Kidney (tissue), 13 donors: ENCODE measurements at regions not wholly inside any gene's neighbourhood (a gene's known extent, or its start where the extent isn't known, plus 50 kb on each side); places are given as distances from the start of the nearest gene placed in this dataset.

Experiments
- DNase-seq, 5 donors: peaks; one replicate each; pipeline ENCODE4 v3.0.0-alpha.2; 2013 to 2020
- FAIRE-seq: peaks from 2 replicates; lab custom pipeline; 2012; peaks lifted over from hg19 to GRCh38; lab: Jason Lieb, UNC
- H3K27ac ChIP-seq, 2 donors: one replicate each; pipeline ENCODE4 v1.7.0; 2013; ENCODE audit warnings: low read depth in 2 of 2, low read length in 2 of 2, inconsistent platforms in 1 of 2
- H3K27me3 ChIP-seq: one replicate; pipeline ENCODE4 v1.7.1; 2013; ENCODE audit warnings: low read length, inconsistent platforms; ENCODE audit not compliant: control insufficient read depth, insufficient read depth
- H3K36me3 ChIP-seq, 3 donors: one replicate each; pipeline versions ENCODE4 v1.7.0 to v1.7.1; 2013; ENCODE audit warnings: low read length in 3 of 3, control low read depth in 1 of 3, inconsistent platforms in 1 of 3; ENCODE audit not compliant: insufficient read depth in 3 of 3, control insufficient read depth in 2 of 3
- H3K4me1 ChIP-seq, 3 donors: one replicate each; pipeline versions ENCODE4 v1.7.0 to v1.7.1; 2013; ENCODE audit warnings: low read length in 3 of 3, inconsistent platforms in 1 of 3, low read depth in 1 of 3; ENCODE audit not compliant: control insufficient read depth in 2 of 3, insufficient read depth in 2 of 3
- H3K4me3 ChIP-seq, 3 donors: one replicate each; pipeline versions ENCODE4 v1.7.0 to v1.8.1; 2013; ENCODE audit warnings: low read length in 3 of 3, control low read depth in 1 of 3, inconsistent platforms in 1 of 3
- H3K9ac ChIP-seq, 3 donors: one replicate each; pipeline versions ENCODE4 v1.7.0 to v1.7.1; 2013; ENCODE audit warnings: low read length in 3 of 3, control low read depth in 1 of 3, inconsistent platforms in 1 of 3
- H3K9me3 ChIP-seq, 3 donors: one replicate each; pipeline versions ENCODE4 v1.7.0 to v1.7.1; 2013; ENCODE audit warnings: low read length in 3 of 3, control low read depth in 1 of 3, inconsistent platforms in 1 of 3; ENCODE audit not compliant: control insufficient read depth in 2 of 3, insufficient read depth in 1 of 3
- CTCF ChIP-seq: IDR thresholded peaks from 3 replicates; pipeline ENCODE4 v1.5.1; 2012; ENCODE audit warnings: mild to moderate bottlenecking, moderate library complexity, borderline replicate concordance; ENCODE audit not compliant: insufficient read depth; ENCODE audit errors: extremely low read depth
- intact Hi-C: fragments of 100-400 bp; cut with DNase I; formaldehyde crosslinking; loops from one replicate; pipeline ENCODE4 v1.11.1; 2022
- donor health status: control.
- donor health status: control.
- donor health status: control.
- donor health status: control.
- donor health status: control.
- donor health status: DM: yes; HTN: yes; CAD: no.
- donor health status: Normal renal cell carcinoma (clear cell type).

- H3K4me3 ChIP-seq: no peak overlapping the region
- DNase-seq (no peak), FAIRE-seq (no peak)
- no peaks in the 10 kb centered on the region for H3K4me1 ChIP-seq
- no peaks in the 10 kb centered on the region for H3K9me3 ChIP-seq
- intact Hi-C loops: no loop called here
- no peak overlapping the region for H3K27ac ChIP-seq
- H3K9ac ChIP-seq: no peak overlapping the region
- no peaks in the 10 kb centered on the region for H3K36me3 ChIP-seq
- no peaks in the 10 kb centered on the region for H3K27me3 ChIP-seq
- TF ChIP-seq CTCF: no peak
Observed at GRCh38 chr16:76835779-76836300, 355.1 kb upstream of the MON1B start.

- no peak for TF ChIP-seq CTCF
- Histone ChIP-seq H3K9me3 (no peaks in the 10 kb centered on the region), H3K9ac (no peak overlapping the region), H3K4me3 (no peak overlapping the region), H3K27me3 (no peaks in the 10 kb centered on the region), H3K27ac (no peak overlapping the region), H3K4me1 (no peaks in the 10 kb centered on the region), H3K36me3 (no peaks in the 10 kb centered on the region)
- FAIRE-seq (no peak), DNase-seq (no peak)
- intact Hi-C loops: no loop called here
Observed at GRCh38 chr16:76837872-76838271, 353.1 kb upstream of the MON1B start.

- no peak overlapping the region for H3K4me3 ChIP-seq
- no peak overlapping the region for H3K27ac ChIP-seq
- no peak overlapping the region for H3K9ac ChIP-seq
- no peaks in the 10 kb centered on the region for H3K27me3 ChIP-seq
- FAIRE-seq (no peak), DNase-seq (no peak)
- no peaks in the 10 kb centered on the region for H3K4me1 ChIP-seq
- no peak for TF ChIP-seq CTCF
- H3K36me3 ChIP-seq: no peaks in the 10 kb centered on the region
- intact Hi-C loops: loop anchor here (10.0 kb wide), 1 partner anchor 59 kb away; no protein-coding TSS in a partner anchor
- H3K9me3 ChIP-seq: peaks cover 0 to 2% (median 0%) of the 10 kb centered on the region in 3 donors
Observed at GRCh38 chr16:76854234-76854633, 336.8 kb upstream of the MON1B start.

GRCh38 chr16:76856112-76856511, 334.9 kb upstream of the MON1B start:
- intact Hi-C loops: loop anchor here (10.0 kb wide), 1 partner anchor 61 kb away; no protein-coding TSS in a partner anchor
- DNase-seq (no peak), FAIRE-seq (no peak)
- Histone ChIP-seq H3K4me3 (no peak overlapping the region), H3K36me3 (no peaks in the 10 kb centered on the region), H3K27ac (no peak overlapping the region), H3K4me1 (no peaks in the 10 kb centered on the region), H3K9me3 (peaks cover 0 to 2% (median 0%) of the 10 kb centered on the region in 3 donors), H3K27me3 (no peaks in the 10 kb centered on the region), H3K9ac (no peak overlapping the region)
- no peak for TF ChIP-seq CTCF
